GM23338 (cell line): ENCODE measurements at regions not wholly inside any gene's neighbourhood (a gene's known extent, or its start where the extent isn't known, plus 50 kb on each side); places are given as distances from the start of the nearest gene placed in this dataset.

Experiments used
- ATAC-seq: fragments of 200-7000 bp; cut with Tn5 transposase; 3 replicates; pipeline ENCODE4 v1.9.1; 2020
- DNase-seq: peaks from one replicate; pipeline ENCODE4 v3.0.0-alpha.2; 2015; ENCODE audit warnings: low spot score
- H2AFZ ChIP-seq: fragments of 200-600 bp; sonication (generic); 2 replicates; pipeline ENCODE4 v1.8.0; 2016; ENCODE audit warnings: antibody characterized with exemption, mild to moderate bottlenecking, moderate library complexity
- H3F3A ChIP-seq: fragments of 200-600 bp; sonication (generic); replicated peaks from 2 replicates; pipeline ENCODE4 v1.8.0; 2017; ENCODE audit warnings: antibody characterized with exemption, mixed run types, low read depth
- H3K27ac ChIP-seq: fragments of 200-600 bp; sonication (generic); 2 replicates; pipeline ENCODE4 v1.6.1; 2016; ENCODE audit warnings: low read depth
- H3K27me3 ChIP-seq: fragments of 200-600 bp; sonication (generic); 2 replicates; pipeline ENCODE4 v1.8.0; 2016; ENCODE audit warnings: mild to moderate bottlenecking, mixed run types, moderate library complexity; ENCODE audit not compliant: insufficient read depth
- H3K36me3 ChIP-seq: fragments of 200-600 bp; sonication (generic); 2 replicates; pipeline ENCODE4 v1.8.0; 2016; ENCODE audit warnings: mild to moderate bottlenecking; ENCODE audit not compliant: insufficient read depth
- H3K4me1 ChIP-seq: fragments of 200-600 bp; sonication (generic); 2 replicates; pipeline ENCODE4 v1.8.0; 2016; ENCODE audit warnings: mild to moderate bottlenecking, moderate library complexity; ENCODE audit not compliant: insufficient read depth
- H3K4me2 ChIP-seq: fragments of 200-600 bp; sonication (generic); 2 replicates; pipeline ENCODE4 v1.7.1; 2017; ENCODE audit warnings: mixed run types
- H3K4me3 ChIP-seq: fragments of 200-600 bp; sonication (generic); 2 replicates; pipeline ENCODE4 v1.6.1; 2016; ENCODE audit warnings: mixed run types
- H3K79me2 ChIP-seq: fragments of 200-600 bp; sonication (generic); replicated peaks from 2 replicates; pipeline ENCODE4 v1.8.0; 2017; ENCODE audit warnings: mild to moderate bottlenecking; ENCODE audit not compliant: insufficient read depth
- H3K9me2 ChIP-seq: fragments of 200-600 bp; sonication (generic); 2 replicates; pipeline ENCODE4 v1.8.0; 2017; ENCODE audit not compliant: insufficient read depth
- H4K20me1 ChIP-seq: fragments of 200-600 bp; sonication (generic); replicated peaks from 2 replicates; pipeline ENCODE4 v1.8.0; 2017; ENCODE audit warnings: mild to moderate bottlenecking; ENCODE audit not compliant: insufficient read depth
- H3K27ac Mint-ChIP-seq: 2 replicates; pipeline ENCODE4 v1.8.0; 2020; ENCODE audit warnings: inconsistent platforms, mild to moderate bottlenecking, moderate library complexity, mixed read lengths
- H3K27me3 Mint-ChIP-seq: 3 replicates; pipeline ENCODE4 v1.8.0; 2022; ENCODE audit warnings: low read depth, mild to moderate bottlenecking, moderate library complexity, mixed read lengths, inconsistent platforms; ENCODE audit not compliant: insufficient read depth, poor library complexity
- H3K36me3 Mint-ChIP-seq: 3 replicates; pipeline ENCODE4 v1.8.0; 2021; ENCODE audit warnings: low read depth, mild to moderate bottlenecking, inconsistent platforms, moderate library complexity, mixed read lengths
- H3K4me1 Mint-ChIP-seq: 3 replicates; pipeline ENCODE4 v1.8.0; 2020; ENCODE audit warnings: mild to moderate bottlenecking, inconsistent platforms, mixed read lengths
- H3K4me3 Mint-ChIP-seq: 3 replicates; pipeline ENCODE4 v1.8.0; 2021; ENCODE audit warnings: moderate library complexity, mild to moderate bottlenecking, inconsistent platforms, mixed read lengths
- H3K9me3 Mint-ChIP-seq: 3 replicates; pipeline ENCODE4 v1.8.0; 2020; ENCODE audit warnings: moderate library complexity, mild to moderate bottlenecking, inconsistent platforms, mixed read lengths
- CREB1 ChIP-seq: fragments of 250-450 bp; sonication (Bioruptor Pico); IDR thresholded peaks from 2 replicates; pipeline ENCODE4 v1.5.0; 2020; ENCODE audit warnings: low read depth, mild to moderate bottlenecking, moderate library complexity
- CTCF ChIP-seq, 2 experiments: fragments of 200-600 bp in 1 of 2; sonication (generic) in 1 of 2; conservative IDR thresholded peaks; 2 replicates each; pipeline versions ENCODE4 v1.5.1 to v1.6.1; 2016 to 2017; ENCODE audit warnings: antibody characterized with exemption in 2 of 2, low read depth in 2 of 2, mild to moderate bottlenecking in 2 of 2, moderate library complexity in 1 of 2
- ETS1 ChIP-seq: IDR thresholded peaks from 2 replicates; pipeline ENCODE4 v1.6.1; 2016; ENCODE audit warnings: antibody characterized with exemption
- EZH2 ChIP-seq: fragments of 200-600 bp; sonication (generic); IDR thresholded peaks from one replicate; pipeline ENCODE4 v1.8.0; 2017; ENCODE audit warnings: antibody characterized with exemption, mild to moderate bottlenecking, low read depth; ENCODE audit not compliant: unreplicated experiment
- EZH2phosphoT487 ChIP-seq: fragments of 200-600 bp; sonication (generic); IDR thresholded peaks from one replicate; pipeline ENCODE4 v1.8.1; 2018; ENCODE audit warnings: antibody characterized with exemption; ENCODE audit not compliant: unreplicated experiment
- POLR2AphosphoS5 ChIP-seq: IDR thresholded peaks from 2 replicates; pipeline ENCODE4 v1.6.1; 2016; ENCODE audit warnings: antibody characterized with exemption, low read depth
- STAT1 ChIP-seq: IDR thresholded peaks from one replicate; pipeline ENCODE4 v1.6.1; 2016; ENCODE audit warnings: antibody characterized with exemption; ENCODE audit not compliant: unreplicated experiment
- ZNF331 ChIP-seq: fragments of 250-450 bp; sonication (Bioruptor Pico); IDR thresholded peaks from 2 replicates; pipeline ENCODE4 v1.5.0; 2020; ENCODE audit warnings: low read depth, mild to moderate bottlenecking, moderate library complexity
- TF ChIP-seq, protein P1 (sequence below): fragments of 250-450 bp; sonication (Bioruptor Pico); IDR thresholded peaks from 2 replicates; pipeline ENCODE4 v1.5.0; 2020; ENCODE audit warnings: mild to moderate bottlenecking, moderate library complexity

- TF ChIP-seq, protein P1, sequence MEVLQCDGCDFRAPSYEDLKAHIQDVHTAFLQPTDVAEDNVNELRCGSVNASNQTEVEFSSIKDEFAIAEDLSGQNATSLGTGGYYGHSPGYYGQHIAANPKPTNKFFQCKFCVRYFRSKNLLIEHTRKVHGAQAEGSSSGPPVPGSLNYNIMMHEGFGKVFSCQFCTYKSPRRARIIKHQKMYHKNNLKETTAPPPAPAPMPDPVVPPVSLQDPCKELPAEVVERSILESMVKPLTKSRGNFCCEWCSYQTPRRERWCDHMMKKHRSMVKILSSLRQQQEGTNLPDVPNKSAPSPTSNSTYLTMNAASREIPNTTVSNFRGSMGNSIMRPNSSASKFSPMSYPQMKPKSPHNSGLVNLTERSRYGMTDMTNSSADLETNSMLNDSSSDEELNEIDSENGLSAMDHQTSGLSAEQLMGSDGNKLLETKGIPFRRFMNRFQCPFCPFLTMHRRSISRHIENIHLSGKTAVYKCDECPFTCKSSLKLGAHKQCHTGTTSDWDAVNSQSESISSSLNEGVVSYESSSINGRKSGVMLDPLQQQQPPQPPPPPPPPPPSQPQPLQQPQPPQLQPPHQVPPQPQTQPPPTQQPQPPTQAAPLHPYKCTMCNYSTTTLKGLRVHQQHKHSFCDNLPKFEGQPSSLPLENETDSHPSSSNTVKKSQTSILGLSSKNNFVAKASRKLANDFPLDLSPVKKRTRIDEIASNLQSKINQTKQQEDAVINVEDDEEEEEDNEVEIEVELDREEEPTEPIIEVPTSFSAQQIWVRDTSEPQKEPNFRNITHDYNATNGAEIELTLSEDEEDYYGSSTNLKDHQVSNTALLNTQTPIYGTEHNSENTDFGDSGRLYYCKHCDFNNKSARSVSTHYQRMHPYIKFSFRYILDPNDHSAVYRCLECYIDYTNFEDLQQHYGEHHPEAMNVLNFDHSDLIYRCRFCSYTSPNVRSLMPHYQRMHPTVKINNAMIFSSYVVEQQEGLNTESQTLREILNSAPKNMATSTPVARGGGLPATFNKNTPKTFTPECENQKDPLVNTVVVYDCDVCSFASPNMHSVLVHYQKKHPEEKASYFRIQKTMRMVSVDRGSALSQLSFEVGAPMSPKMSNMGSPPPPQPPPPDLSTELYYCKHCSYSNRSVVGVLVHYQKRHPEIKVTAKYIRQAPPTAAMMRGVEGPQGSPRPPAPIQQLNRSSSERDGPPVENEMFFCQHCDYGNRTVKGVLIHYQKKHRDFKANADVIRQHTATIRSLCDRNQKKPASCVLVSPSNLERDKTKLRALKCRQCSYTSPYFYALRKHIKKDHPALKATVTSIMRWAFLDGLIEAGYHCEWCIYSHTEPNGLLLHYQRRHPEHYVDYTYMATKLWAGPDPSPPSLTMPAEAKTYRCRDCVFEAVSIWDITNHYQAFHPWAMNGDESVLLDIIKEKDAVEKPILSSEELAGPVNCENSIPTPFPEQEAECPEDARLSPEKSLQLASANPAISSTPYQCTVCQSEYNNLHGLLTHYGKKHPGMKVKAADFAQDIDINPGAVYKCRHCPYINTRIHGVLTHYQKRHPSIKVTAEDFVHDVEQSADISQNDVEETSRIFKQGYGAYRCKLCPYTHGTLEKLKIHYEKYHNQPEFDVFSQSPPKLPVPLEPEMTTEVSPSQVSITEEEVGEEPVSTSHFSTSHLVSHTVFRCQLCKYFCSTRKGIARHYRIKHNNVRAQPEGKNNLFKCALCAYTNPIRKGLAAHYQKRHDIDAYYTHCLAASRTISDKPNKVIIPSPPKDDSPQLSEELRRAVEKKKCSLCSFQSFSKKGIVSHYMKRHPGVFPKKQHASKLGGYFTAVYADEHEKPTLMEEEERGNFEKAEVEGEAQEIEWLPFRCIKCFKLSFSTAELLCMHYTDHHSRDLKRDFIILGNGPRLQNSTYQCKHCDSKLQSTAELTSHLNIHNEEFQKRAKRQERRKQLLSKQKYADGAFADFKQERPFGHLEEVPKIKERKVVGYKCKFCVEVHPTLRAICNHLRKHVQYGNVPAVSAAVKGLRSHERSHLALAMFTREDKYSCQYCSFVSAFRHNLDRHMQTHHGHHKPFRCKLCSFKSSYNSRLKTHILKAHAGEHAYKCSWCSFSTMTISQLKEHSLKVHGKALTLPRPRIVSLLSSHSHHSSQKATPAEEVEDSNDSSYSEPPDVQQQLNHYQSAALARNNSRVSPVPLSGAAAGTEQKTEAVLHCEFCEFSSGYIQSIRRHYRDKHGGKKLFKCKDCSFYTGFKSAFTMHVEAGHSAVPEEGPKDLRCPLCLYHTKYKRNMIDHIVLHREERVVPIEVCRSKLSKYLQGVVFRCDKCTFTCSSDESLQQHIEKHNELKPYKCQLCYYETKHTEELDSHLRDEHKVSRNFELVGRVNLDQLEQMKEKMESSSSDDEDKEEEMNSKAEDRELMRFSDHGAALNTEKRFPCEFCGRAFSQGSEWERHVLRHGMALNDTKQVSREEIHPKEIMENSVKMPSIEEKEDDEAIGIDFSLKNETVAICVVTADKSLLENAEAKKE (CRISPR knock-in tag), result no peak
- no peak for TF ChIP-seq CREB1 (CRISPR knock-in tag)
- no peak for TF ChIP-seq EZH2phosphoT487
Observed at GRCh38 chr3:78174821-78175220, 1134.9 kb downstream of the ROBO2 start (continued).

DNA sequence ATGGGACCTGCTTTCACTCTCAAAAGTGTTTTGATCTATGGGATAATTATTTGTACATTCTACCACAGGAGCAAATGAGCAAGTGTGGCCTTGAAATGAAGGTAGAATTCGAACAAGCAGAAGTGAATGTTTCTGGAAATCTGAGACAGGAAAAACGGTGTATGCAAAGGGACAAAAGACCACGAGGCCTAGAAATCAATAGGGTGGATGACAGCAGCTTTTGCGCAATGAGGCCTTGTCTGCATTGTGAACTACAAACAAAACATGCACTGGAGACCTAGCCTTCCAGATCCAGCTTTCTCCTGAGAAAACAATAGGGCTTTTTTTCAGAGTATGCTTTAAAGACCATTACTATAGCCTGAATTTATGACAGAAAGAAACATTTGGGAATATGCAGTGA, 1137.0 kb downstream of the ROBO2 start:
- H3K9me3 Mint-ChIP-seq, result no peaks in the 10 kb centered on the region
- H3K27me3 Mint-ChIP-seq, result no peaks in the 10 kb centered on the region
- Histone ChIP-seq H3K4me1 (peaks cover 15% of the 10 kb centered on the region; the same call in 1 of the 2 replicates), H3K9me2 (no peaks in the 10 kb centered on the region), H2AFZ (peak overlapping the region; percentile 28; the same call in 1 of the 2 replicates), H3K79me2 (no peaks in the 10 kb centered on the region), H3K4me2 (no peak overlapping the region), H3K4me3 (no peak overlapping the region), H3F3A (no peaks in the 10 kb centered on the region), H3K27me3 (no peaks in the 10 kb centered on the region), H3K27ac (no peak overlapping the region), H3K36me3 (no peaks in the 10 kb centered on the region), H4K20me1 (no peaks in the 10 kb centered on the region)
- H3K4me1 Mint-ChIP-seq, result peaks cover 16% of the 10 kb centered on the region; the same call in 2 of the 3 replicates
- H3K4me3 Mint-ChIP-seq, result no peak overlapping the region
- H3K27ac Mint-ChIP-seq, result no peak overlapping the region
- ATAC-seq (no peak), DNase-seq (no peak)
- no peaks in the 10 kb centered on the region for H3K36me3 Mint-ChIP-seq
- TF ChIP-seq POLR2AphosphoS5 (no peak), CTCF (conservative IDR thresholded peaks at IDR 0.05; ENCODE audit: low read depth in 2 of 2) (no peak), ZNF331 (CRISPR knock-in tag) (no peak), STAT1 (no peak), ETS1 (no peak), EZH2 (no peak)
